ENCODE measurements at regions not wholly inside any gene's neighbourhood (a gene's known extent, or its start where the extent isn't known, plus 50 kb on each side); places are given as distances from the start of the nearest gene placed in this dataset.
"Not testable (repeated sequence)": the region's sequence is repeated elsewhere in the genome, so short reads cannot be mapped to it uniquely, and the experiment has no call there.

DNA sequence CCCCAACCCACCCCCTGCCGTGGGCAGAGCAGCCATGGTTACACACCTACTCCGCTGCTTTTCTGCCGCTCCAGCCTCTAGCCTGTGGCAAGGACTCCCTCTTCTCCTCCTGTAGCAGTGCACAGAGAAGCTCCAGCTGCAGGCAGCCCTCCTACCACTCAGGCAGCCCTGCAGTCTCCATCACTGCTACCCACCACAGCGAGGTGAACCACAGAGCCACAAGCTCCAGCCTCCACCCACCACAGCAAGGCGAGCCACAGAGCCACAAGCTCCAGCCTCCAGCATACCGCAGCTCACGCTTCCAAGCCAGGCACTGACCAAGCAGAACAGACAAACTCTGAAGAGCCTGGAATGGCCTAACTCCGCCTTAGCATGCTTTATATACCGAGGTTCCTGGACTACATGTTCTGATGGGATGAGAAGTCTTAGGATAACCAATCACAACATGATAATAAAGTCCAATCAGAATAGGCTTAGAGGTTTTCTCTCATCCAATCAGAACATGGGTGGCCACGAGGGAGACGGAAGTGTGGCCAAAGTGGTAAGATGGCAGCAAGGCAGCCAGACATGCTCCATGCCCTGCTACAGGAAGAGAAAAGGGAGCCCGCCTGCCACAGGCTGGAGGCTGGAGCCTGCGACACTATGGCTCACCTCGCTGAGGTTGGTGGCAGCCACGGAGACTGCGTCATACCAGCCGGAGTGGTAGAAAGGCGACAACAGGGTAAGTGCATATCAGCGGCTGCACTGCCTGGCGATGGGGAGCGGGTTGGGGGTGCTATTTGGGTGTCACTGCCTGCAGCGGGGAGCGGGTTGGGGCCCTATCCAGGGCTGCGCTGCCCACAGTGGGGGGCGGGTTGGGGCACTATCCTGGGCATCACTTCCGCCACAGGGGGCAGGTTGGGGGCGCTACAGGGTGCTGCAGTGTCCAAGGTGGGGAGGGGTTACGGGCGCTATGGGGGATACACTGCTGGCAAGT is 75.8 kb upstream of the PCAT7 start:
- TF ChIP-seq, protein P1, sequence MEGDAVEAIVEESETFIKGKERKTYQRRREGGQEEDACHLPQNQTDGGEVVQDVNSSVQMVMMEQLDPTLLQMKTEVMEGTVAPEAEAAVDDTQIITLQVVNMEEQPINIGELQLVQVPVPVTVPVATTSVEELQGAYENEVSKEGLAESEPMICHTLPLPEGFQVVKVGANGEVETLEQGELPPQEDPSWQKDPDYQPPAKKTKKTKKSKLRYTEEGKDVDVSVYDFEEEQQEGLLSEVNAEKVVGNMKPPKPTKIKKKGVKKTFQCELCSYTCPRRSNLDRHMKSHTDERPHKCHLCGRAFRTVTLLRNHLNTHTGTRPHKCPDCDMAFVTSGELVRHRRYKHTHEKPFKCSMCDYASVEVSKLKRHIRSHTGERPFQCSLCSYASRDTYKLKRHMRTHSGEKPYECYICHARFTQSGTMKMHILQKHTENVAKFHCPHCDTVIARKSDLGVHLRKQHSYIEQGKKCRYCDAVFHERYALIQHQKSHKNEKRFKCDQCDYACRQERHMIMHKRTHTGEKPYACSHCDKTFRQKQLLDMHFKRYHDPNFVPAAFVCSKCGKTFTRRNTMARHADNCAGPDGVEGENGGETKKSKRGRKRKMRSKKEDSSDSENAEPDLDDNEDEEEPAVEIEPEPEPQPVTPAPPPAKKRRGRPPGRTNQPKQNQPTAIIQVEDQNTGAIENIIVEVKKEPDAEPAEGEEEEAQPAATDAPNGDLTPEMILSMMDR (IDR thresholded peaks at IDR 0.05; ENCODE audit: low read length, missing control alignments): no peak
- no peak overlapping the region for H3K4me3 ChIP-seq (replicated peaks; ENCODE audit: low read depth, low read length)
- no peak for DNase-seq (ENCODE audit: low read depth)

DNA sequence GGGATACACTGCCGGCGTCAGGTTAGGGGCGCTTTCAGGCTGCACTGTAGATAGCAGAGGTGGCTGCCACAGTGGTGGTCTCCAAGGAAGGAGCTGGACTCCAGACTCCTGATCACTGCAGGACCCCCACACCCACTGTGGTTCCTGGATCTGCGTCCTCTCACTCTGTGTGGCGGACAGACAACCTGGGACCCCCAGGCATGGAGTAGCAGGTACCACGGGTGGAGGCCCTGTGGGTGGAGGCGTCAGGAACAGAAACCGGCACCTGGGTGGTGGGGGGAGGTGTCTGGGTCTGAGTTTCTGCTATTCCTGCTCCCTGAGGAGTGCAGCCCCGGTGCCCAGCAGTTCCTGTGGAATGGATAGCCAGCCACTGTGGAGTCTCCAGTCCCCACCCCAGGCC is 75.1 kb upstream of the PCAT7 start:
- no peak overlapping the region for H3K4me3 ChIP-seq (replicated peaks; ENCODE audit: low read depth, low read length)
- TF ChIP-seq, protein P1 (IDR thresholded peaks at IDR 0.05; ENCODE audit: low read length, missing control alignments): no peak
- no peak for DNase-seq (ENCODE audit: low read depth)

DNA sequence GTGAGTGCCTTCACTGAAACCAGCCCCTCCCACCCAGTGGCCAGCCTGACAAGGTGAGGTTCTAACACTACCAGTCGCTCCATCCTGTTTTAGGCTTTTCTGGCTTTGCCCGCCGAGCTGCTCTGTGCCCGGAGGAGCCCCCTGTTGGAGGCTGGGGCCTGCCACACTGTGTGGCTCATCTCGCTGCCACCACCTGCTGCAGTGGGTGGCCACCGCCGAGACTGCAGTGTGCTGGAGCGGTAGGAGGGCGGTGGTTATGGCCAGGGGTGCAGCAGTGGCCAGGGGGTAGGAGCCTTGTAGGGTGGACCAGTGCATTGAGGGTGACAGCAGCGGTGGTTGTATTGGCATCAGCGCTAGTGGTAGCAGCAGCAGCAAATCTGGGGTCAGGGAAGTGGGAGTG is 74.7 kb upstream of the PCAT7 start:
- no peak overlapping the region for H3K4me3 ChIP-seq (replicated peaks; ENCODE audit: low read depth, low read length)
- TF ChIP-seq, protein P1 (IDR thresholded peaks at IDR 0.05; ENCODE audit: low read length, missing control alignments): no peak
- no peak for DNase-seq (ENCODE audit: low read depth)

DNA sequence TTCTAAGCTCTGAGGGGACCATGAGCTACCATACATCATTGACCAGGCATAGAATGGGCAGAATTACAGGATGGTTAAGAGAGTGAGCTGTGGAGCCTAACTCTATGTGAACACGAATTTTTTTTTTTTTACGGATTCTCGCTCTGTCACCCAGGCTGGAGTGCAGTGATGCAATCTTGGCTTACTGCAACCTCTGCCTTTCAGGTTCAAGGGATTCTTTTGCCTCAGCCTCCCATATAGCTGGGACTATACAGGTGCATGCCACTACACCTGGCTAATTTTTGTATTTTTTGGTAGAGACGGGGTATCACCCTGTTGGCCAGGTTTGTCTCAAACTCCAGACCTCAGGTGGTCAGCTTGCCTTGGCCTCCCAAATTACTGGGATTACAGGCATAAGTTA is 72.8 kb upstream of the PCAT7 start:
- TF ChIP-seq, protein P1 (IDR thresholded peaks at IDR 0.05; ENCODE audit: low read length, missing control alignments): no peak

DNA sequence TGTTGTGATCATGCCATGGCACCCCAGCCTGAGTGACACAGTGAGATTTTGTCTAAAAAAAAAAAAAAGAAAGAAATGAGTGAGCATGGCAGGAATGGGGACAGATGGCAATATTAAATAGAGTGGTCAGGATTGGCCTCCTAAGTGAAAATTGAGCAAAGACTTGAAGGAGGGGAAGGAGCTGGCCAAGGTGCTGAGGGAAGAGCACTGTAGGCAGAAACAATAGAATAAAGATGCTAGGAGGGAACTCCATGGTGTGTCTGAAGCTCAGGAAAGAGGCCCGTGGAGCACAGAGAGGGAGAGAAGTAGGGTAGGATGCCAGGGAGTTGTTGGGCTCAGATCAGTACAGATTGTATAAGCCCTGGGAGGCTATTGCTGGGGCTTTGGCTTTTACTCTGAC is 64.4 kb upstream of the PCAT7 start:
- DNase-seq (ENCODE audit: low read depth): peak; percentile 23
- H3K4me3 ChIP-seq (replicated peaks; ENCODE audit: low read depth, low read length): no peak overlapping the region
- TF ChIP-seq, protein P1 (IDR thresholded peaks at IDR 0.05; ENCODE audit: low read length, missing control alignments): no peak

More for the DNA sequence above, 72.8 kb upstream of the PCAT7 start:
- no peak for DNase-seq (ENCODE audit: low read depth)
- no peak overlapping the region for H3K4me3 ChIP-seq (replicated peaks; ENCODE audit: low read depth, low read length)

DNA sequence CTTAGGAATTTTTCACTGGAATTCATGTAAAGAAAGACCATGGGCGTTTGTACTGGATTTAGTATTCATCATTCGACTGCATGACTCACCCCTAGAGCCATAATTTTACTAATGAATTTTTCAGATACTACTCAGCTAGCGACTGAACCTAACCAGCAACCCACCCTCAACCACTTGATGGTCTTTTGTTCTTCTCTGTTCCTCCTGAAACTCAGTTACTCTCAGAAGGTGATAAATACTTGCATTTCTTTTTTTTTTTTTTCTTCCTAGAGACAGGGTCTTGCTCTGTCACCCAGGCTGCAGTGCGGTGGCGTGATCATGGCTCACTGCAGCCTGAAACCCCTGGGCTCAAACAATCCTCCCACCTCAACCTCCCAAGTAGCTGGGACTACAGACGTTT is 62.8 kb upstream of the PCAT7 start:
- DNase-seq (ENCODE audit: low read depth); H3K4me3 ChIP-seq (replicated peaks; ENCODE audit: low read depth, low read length): not testable (repeated sequence)

DNA sequence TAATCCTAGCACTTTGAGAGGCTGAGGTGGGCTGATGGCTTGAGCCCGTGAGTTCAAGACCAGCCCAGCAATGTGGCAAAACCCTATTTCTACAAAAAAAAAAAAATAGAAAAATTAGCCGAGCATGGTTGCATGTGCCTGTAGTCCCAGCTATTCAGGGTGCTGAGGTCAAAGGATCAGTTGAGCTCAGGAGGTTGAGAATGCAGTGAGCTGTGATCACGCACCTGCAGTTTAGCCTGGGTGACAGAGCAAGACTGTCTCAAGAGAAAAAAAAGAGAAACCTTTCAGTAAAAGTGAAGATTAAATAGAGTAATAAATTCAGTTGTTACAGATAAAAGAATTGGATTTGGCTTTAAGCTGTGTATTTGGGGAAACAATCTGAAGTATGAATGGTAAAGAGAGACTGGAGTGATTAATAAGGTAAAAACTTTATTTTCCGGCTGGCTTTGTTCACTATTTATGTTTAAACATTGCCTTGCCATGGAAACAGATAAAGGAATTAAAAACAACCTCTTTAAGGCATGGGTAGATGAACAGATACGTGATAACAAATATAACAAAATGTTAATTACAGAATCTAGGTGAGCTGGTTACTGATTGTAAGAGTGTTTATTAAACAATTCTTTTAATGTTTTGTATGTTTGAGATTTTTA is 56.0 kb upstream of the PCAT7 start:
- TF ChIP-seq, protein P1 (IDR thresholded peaks at IDR 0.05; ENCODE audit: low read length, missing control alignments): no peak
- DNase-seq (ENCODE audit: low read depth): no peak
- H3K4me3 ChIP-seq (replicated peaks; ENCODE audit: low read depth, low read length): no peak overlapping the region

Data from fibroblast of pulmonary artery (primary cell).